Dendritic cell treated with granulocyte-macrophage colony-stimulating factor and Interleukin-4, amounts not matched to agents 40 ng/mL and 50 ng/mL, for 4 days (primary cell): ENCODE measurements at regions not wholly inside any gene's neighbourhood (a gene's known extent, or its start where the extent isn't known, plus 50 kb on each side); places are given as distances from the start of the nearest gene placed in this dataset.
"Not testable (repeated sequence)": the region's sequence is repeated elsewhere in the genome, so short reads cannot be mapped to it uniquely, and the experiment has no call there.

Source experiments
- H3K27ac Mint-ChIP-seq: one replicate; pipeline ENCODE4 v1.8.0; 2022; ENCODE audit warnings: mild to moderate bottlenecking, mixed read lengths
- H3K27me3 Mint-ChIP-seq: one replicate; pipeline ENCODE4 v1.8.0; 2022; ENCODE audit warnings: mild to moderate bottlenecking, mixed read lengths
- H3K36me3 Mint-ChIP-seq: one replicate; pipeline ENCODE4 v1.8.0; 2022; ENCODE audit warnings: low read depth, mixed read lengths
- H3K4me1 Mint-ChIP-seq: one replicate; pipeline ENCODE4 v1.8.0; 2022; ENCODE audit warnings: low read depth, mixed read lengths
- H3K4me3 Mint-ChIP-seq: one replicate; pipeline ENCODE4 v1.8.0; 2022; ENCODE audit warnings: mild to moderate bottlenecking, moderate library complexity, mixed read lengths
- H3K9me3 Mint-ChIP-seq: one replicate; pipeline ENCODE4 v1.8.0; 2022; ENCODE audit warnings: mixed read lengths
- intact Hi-C: fragments of 100-400 bp; cut with micrococcal nuclease; formaldehyde crosslinking; loops from one replicate; pipeline ENCODE4 v1.15.0; 2022

GRCh38 chr1:171397851-171398469, 84.0 kb downstream of the FMO4 start:
- Mint-ChIP-seq H3K9me3 (no peaks in the 10 kb centered on the region), H3K4me1 (no peaks in the 10 kb centered on the region), H3K27me3 (no peaks in the 10 kb centered on the region), H3K36me3 (no peaks in the 10 kb centered on the region), H3K27ac (no peak overlapping the region), H3K4me3 (no peak overlapping the region)
- intact Hi-C loops, result no loop called here

GRCh38 chr1:171403393-171403792, 81.9 kb upstream of the PRRC2C start:
- H3K27ac Mint-ChIP-seq, result no peak overlapping the region
- H3K9me3 Mint-ChIP-seq, result no peaks in the 10 kb centered on the region
- intact Hi-C loops, result loop anchor here (10.0 kb wide), 1 partner anchor 159 kb away; the partner anchor contains the start of gene FMO1
- no peaks in the 10 kb centered on the region for H3K36me3 Mint-ChIP-seq
- peaks cover 5% of the 10 kb centered on the region for H3K4me1 Mint-ChIP-seq
- no peak overlapping the region for H3K4me3 Mint-ChIP-seq
- peaks cover 2% of the 10 kb centered on the region for H3K27me3 Mint-ChIP-seq

GRCh38 chr1:171405391-171405714, 80.0 kb upstream of the PRRC2C start:
- H3K9me3 Mint-ChIP-seq, result no peaks in the 10 kb centered on the region
- no peak overlapping the region for H3K27ac Mint-ChIP-seq
- peaks cover 2% of the 10 kb centered on the region for H3K27me3 Mint-ChIP-seq
- intact Hi-C loops, result loop anchor here (10.0 kb wide), 1 partner anchor 161 kb away; the partner anchor contains the start of gene FMO1
- no peak overlapping the region for H3K4me3 Mint-ChIP-seq
- H3K36me3 Mint-ChIP-seq, result no peaks in the 10 kb centered on the region
- peaks cover 5% of the 10 kb centered on the region for H3K4me1 Mint-ChIP-seq

GRCh38 chr1:171413557-171413956, 71.8 kb upstream of the PRRC2C start:
- H3K4me3 Mint-ChIP-seq, H3K4me1 Mint-ChIP-seq, H3K27me3 Mint-ChIP-seq, H3K27ac Mint-ChIP-seq, intact Hi-C loops, H3K36me3 Mint-ChIP-seq: not testable (repeated sequence)
- H3K9me3 Mint-ChIP-seq, result peaks cover 10% of the 10 kb centered on the region

- Mint-ChIP-seq H3K4me3 (no peak overlapping the region), H3K27me3 (no peaks in the 10 kb centered on the region), H3K9me3 (peaks cover 7% of the 10 kb centered on the region), H3K36me3 (no peaks in the 10 kb centered on the region), H3K4me1 (peaks cover 5% of the 10 kb centered on the region), H3K27ac (no peak overlapping the region)
- intact Hi-C loops, result no loop called here
Measured at GRCh38 chr1:171418546-171418945, 66.8 kb upstream of the PRRC2C start.

GRCh38 chr1:171420810-171421209, 64.5 kb upstream of the PRRC2C start:
- intact Hi-C loops, result no loop called here
- no peaks in the 10 kb centered on the region for H3K36me3 Mint-ChIP-seq

GRCh38 chr1:171421413-171422020, 63.8 kb upstream of the PRRC2C start:
- Mint-ChIP-seq H3K27me3 (no peaks in the 10 kb centered on the region), H3K36me3 (no peaks in the 10 kb centered on the region), H3K9me3 (no peaks in the 10 kb centered on the region), H3K4me3 (no peak overlapping the region), H3K27ac (no peak overlapping the region), H3K4me1 (peaks cover 5% of the 10 kb centered on the region)
- intact Hi-C loops, result no loop called here

More at GRCh38 chr1:171420810-171421209, 64.5 kb upstream of the PRRC2C start:
- Mint-ChIP-seq H3K4me3 (no peak overlapping the region), H3K4me1 (peaks cover 5% of the 10 kb centered on the region), H3K9me3 (no peaks in the 10 kb centered on the region), H3K27ac (no peak overlapping the region), H3K27me3 (no peaks in the 10 kb centered on the region)

- intact Hi-C loops, result no loop called here
- no peak overlapping the region for H3K4me3 Mint-ChIP-seq
- no peaks in the 10 kb centered on the region for H3K27me3 Mint-ChIP-seq
- no peak overlapping the region for H3K27ac Mint-ChIP-seq
- H3K9me3 Mint-ChIP-seq, result no peaks in the 10 kb centered on the region
- no peaks in the 10 kb centered on the region for H3K36me3 Mint-ChIP-seq
- H3K4me1 Mint-ChIP-seq, result peaks cover 5% of the 10 kb centered on the region
Measured at GRCh38 chr1:171422511-171422910, 62.8 kb upstream of the PRRC2C start.

- H3K4me1 Mint-ChIP-seq, result peaks cover 5% of the 10 kb centered on the region
- H3K27ac Mint-ChIP-seq, result no peak overlapping the region
- H3K36me3 Mint-ChIP-seq, result no peaks in the 10 kb centered on the region
- H3K9me3 Mint-ChIP-seq, result peaks cover 12% of the 10 kb centered on the region
- intact Hi-C loops, result no loop called here
- H3K4me3 Mint-ChIP-seq, result no peak overlapping the region
- H3K27me3 Mint-ChIP-seq, result no peaks in the 10 kb centered on the region
Measured at GRCh38 chr1:171424494-171424893, 60.8 kb upstream of the PRRC2C start.

- intact Hi-C loops, result no loop called here
- H3K9me3 Mint-ChIP-seq, result peaks cover 23% of the 10 kb centered on the region
- H3K36me3 Mint-ChIP-seq, result no peaks in the 10 kb centered on the region
- peaks cover under 1% of the 10 kb centered on the region for H3K4me1 Mint-ChIP-seq
- H3K27me3 Mint-ChIP-seq, result no peaks in the 10 kb centered on the region
- H3K27ac Mint-ChIP-seq, result no peak overlapping the region
- H3K4me3 Mint-ChIP-seq, result no peak overlapping the region
Measured at GRCh38 chr1:171426645-171427044, 58.7 kb upstream of the PRRC2C start.

GRCh38 chr1:171427852-171428471, 57.4 kb upstream of the PRRC2C start:
- H3K4me1 Mint-ChIP-seq, result no peaks in the 10 kb centered on the region
- no peaks in the 10 kb centered on the region for H3K36me3 Mint-ChIP-seq
- no peaks in the 10 kb centered on the region for H3K27me3 Mint-ChIP-seq
- no peak overlapping the region for H3K27ac Mint-ChIP-seq
- peaks cover 23% of the 10 kb centered on the region for H3K9me3 Mint-ChIP-seq
- no peak overlapping the region for H3K4me3 Mint-ChIP-seq
- intact Hi-C loops, result no loop called here

- H3K36me3 Mint-ChIP-seq, result no peaks in the 10 kb centered on the region
- H3K27me3 Mint-ChIP-seq, result no peaks in the 10 kb centered on the region
- no peak overlapping the region for H3K4me3 Mint-ChIP-seq
- no peak overlapping the region for H3K27ac Mint-ChIP-seq
- H3K4me1 Mint-ChIP-seq, result peaks cover under 1% of the 10 kb centered on the region
- peaks cover 23% of the 10 kb centered on the region for H3K9me3 Mint-ChIP-seq
- intact Hi-C loops, result no loop called here
Measured at GRCh38 chr1:171429137-171429536, 56.2 kb upstream of the PRRC2C start.

- intact Hi-C loops, result no loop called here
- Mint-ChIP-seq H3K36me3 (no peaks in the 10 kb centered on the region), H3K27me3 (no peaks in the 10 kb centered on the region), H3K4me1 (peaks cover 17% of the 10 kb centered on the region), H3K4me3 (no peak overlapping the region), H3K27ac (no peak overlapping the region), H3K9me3 (peaks cover 23% of the 10 kb centered on the region)
Measured at GRCh38 chr1:171431994-171432393, 53.3 kb upstream of the PRRC2C start.

GRCh38 chr1:171432473-171432872, 52.9 kb upstream of the PRRC2C start:
- H3K36me3 Mint-ChIP-seq, result no peaks in the 10 kb centered on the region
- H3K27ac Mint-ChIP-seq, result no peak overlapping the region
- intact Hi-C loops, result no loop called here

More at GRCh38 chr1:171432473-171432872, 52.9 kb upstream of the PRRC2C start:
- H3K4me1 Mint-ChIP-seq, result peaks cover 17% of the 10 kb centered on the region
- no peaks in the 10 kb centered on the region for H3K27me3 Mint-ChIP-seq
- H3K9me3 Mint-ChIP-seq, result peaks cover 23% of the 10 kb centered on the region
- no peak overlapping the region for H3K4me3 Mint-ChIP-seq
